ENCODE measurements at regions not wholly inside any gene's neighbourhood (a gene's known extent, or its start where the extent isn't known, plus 50 kb on each side); places are given as distances from the start of the nearest gene placed in this dataset.
"Not testable (repeated sequence)": the region's sequence is repeated elsewhere in the genome, so short reads cannot be mapped to it uniquely, and the experiment has no call there.

GRCh38 chr3:69628951-69629350, 110.3 kb upstream of the MITF start:
- no peaks in the 10 kb centered on the region for H3K27me3 Mint-ChIP-seq (ENCODE audit: low read depth)
- H3K27ac Mint-ChIP-seq, result no peak overlapping the region
- DNase-seq (ENCODE audit: low spot score), result no peak
- no peaks in the 10 kb centered on the region for H3K4me1 Mint-ChIP-seq (ENCODE audit: low read depth)
- no peaks in the 10 kb centered on the region for H3K36me3 Mint-ChIP-seq (ENCODE audit: low read depth)
- peaks cover 7% of the 10 kb centered on the region for H3K9me3 Mint-ChIP-seq
- intact Hi-C loops (cut with micrococcal nuclease), result no loop called here
- H3K4me3 Mint-ChIP-seq (ENCODE audit: low read depth), result no peak overlapping the region

GRCh38 chr3:69613286-69613685, 126.0 kb upstream of the MITF start:
- DNase-seq (ENCODE audit: low spot score), result no peak
- Mint-ChIP-seq H3K9me3 (no peaks in the 10 kb centered on the region), H3K27ac (no peak overlapping the region), H3K36me3 (ENCODE audit: low read depth) (no peaks in the 10 kb centered on the region), H3K4me3 (ENCODE audit: low read depth) (no peak overlapping the region), H3K4me1 (ENCODE audit: low read depth) (no peaks in the 10 kb centered on the region), H3K27me3 (ENCODE audit: low read depth) (no peaks in the 10 kb centered on the region)
- intact Hi-C loops (cut with micrococcal nuclease), result no loop called here

GRCh38 chr3:69612791-69613190, 126.5 kb upstream of the MITF start:
- Mint-ChIP-seq H3K4me3 (ENCODE audit: low read depth) (no peak overlapping the region), H3K27ac (no peak overlapping the region), H3K27me3 (ENCODE audit: low read depth) (no peaks in the 10 kb centered on the region), H3K4me1 (ENCODE audit: low read depth) (no peaks in the 10 kb centered on the region), H3K9me3 (no peaks in the 10 kb centered on the region), H3K36me3 (ENCODE audit: low read depth) (no peaks in the 10 kb centered on the region)
- intact Hi-C loops (cut with micrococcal nuclease), result no loop called here
- no peak for DNase-seq (ENCODE audit: low spot score)

- DNase-seq (ENCODE audit: low spot score); H3K4me1 Mint-ChIP-seq (ENCODE audit: low read depth); intact Hi-C loops (cut with micrococcal nuclease); H3K27me3 Mint-ChIP-seq (ENCODE audit: low read depth); H3K9me3 Mint-ChIP-seq; H3K36me3 Mint-ChIP-seq (ENCODE audit: low read depth); H3K27ac Mint-ChIP-seq; H3K4me3 Mint-ChIP-seq (ENCODE audit: low read depth): not testable (repeated sequence)
Observed at GRCh38 chr3:69609566-69609965, 129.7 kb upstream of the MITF start.

GRCh38 chr3:69607466-69608305, 131.6 kb upstream of the MITF start:
- Mint-ChIP-seq H3K9me3 (no peaks in the 10 kb centered on the region), H3K36me3 (ENCODE audit: low read depth) (no peaks in the 10 kb centered on the region), H3K4me3 (ENCODE audit: low read depth) (no peak overlapping the region), H3K27ac (no peak overlapping the region), H3K27me3 (ENCODE audit: low read depth) (no peaks in the 10 kb centered on the region), H3K4me1 (ENCODE audit: low read depth) (no peaks in the 10 kb centered on the region)
- no peak for DNase-seq (ENCODE audit: low spot score)
- intact Hi-C loops (cut with micrococcal nuclease), result no loop called here

- H3K27me3 Mint-ChIP-seq (ENCODE audit: low read depth), result no peaks in the 10 kb centered on the region
- no peak overlapping the region for H3K4me3 Mint-ChIP-seq (ENCODE audit: low read depth)
- H3K9me3 Mint-ChIP-seq, result no peaks in the 10 kb centered on the region
- H3K27ac Mint-ChIP-seq, result no peak overlapping the region
- intact Hi-C loops (cut with micrococcal nuclease), result no loop called here
- no peaks in the 10 kb centered on the region for H3K36me3 Mint-ChIP-seq (ENCODE audit: low read depth)
- DNase-seq (ENCODE audit: low spot score), result no peak
- H3K4me1 Mint-ChIP-seq (ENCODE audit: low read depth), result no peaks in the 10 kb centered on the region
Observed at GRCh38 chr3:69605867-69606266, 133.4 kb upstream of the MITF start.

- no peak for DNase-seq (ENCODE audit: low spot score)
- H3K36me3 Mint-ChIP-seq (ENCODE audit: low read depth), result no peaks in the 10 kb centered on the region
- no peak overlapping the region for H3K4me3 Mint-ChIP-seq (ENCODE audit: low read depth)
- intact Hi-C loops (cut with micrococcal nuclease), result no loop called here
- H3K9me3 Mint-ChIP-seq, result no peaks in the 10 kb centered on the region
- no peak overlapping the region for H3K27ac Mint-ChIP-seq
- no peaks in the 10 kb centered on the region for H3K4me1 Mint-ChIP-seq (ENCODE audit: low read depth)
- no peaks in the 10 kb centered on the region for H3K27me3 Mint-ChIP-seq (ENCODE audit: low read depth)
Observed at GRCh38 chr3:69604735-69605450, 134.4 kb upstream of the MITF start.

- Mint-ChIP-seq H3K27ac (no peak overlapping the region), H3K9me3 (no peaks in the 10 kb centered on the region), H3K4me1 (ENCODE audit: low read depth) (no peaks in the 10 kb centered on the region), H3K4me3 (ENCODE audit: low read depth) (no peak overlapping the region), H3K27me3 (ENCODE audit: low read depth) (no peaks in the 10 kb centered on the region), H3K36me3 (ENCODE audit: low read depth) (no peaks in the 10 kb centered on the region)
- intact Hi-C loops (cut with micrococcal nuclease), result no loop called here
- DNase-seq (ENCODE audit: low spot score), result no peak
Observed at GRCh38 chr3:69602112-69602511, 137.2 kb upstream of the MITF start.

- DNase-seq (ENCODE audit: low spot score), result no peak
- Mint-ChIP-seq H3K4me1 (ENCODE audit: low read depth) (no peaks in the 10 kb centered on the region), H3K4me3 (ENCODE audit: low read depth) (no peak overlapping the region), H3K27ac (no peak overlapping the region), H3K27me3 (ENCODE audit: low read depth) (no peaks in the 10 kb centered on the region), H3K36me3 (ENCODE audit: low read depth) (no peaks in the 10 kb centered on the region), H3K9me3 (no peaks in the 10 kb centered on the region)
- intact Hi-C loops (cut with micrococcal nuclease), result no loop called here
Observed at GRCh38 chr3:69594286-69594685, 145.0 kb upstream of the MITF start.

- no peak for DNase-seq (ENCODE audit: low spot score)
- Mint-ChIP-seq H3K9me3 (peaks cover 12% of the 10 kb centered on the region), H3K4me3 (ENCODE audit: low read depth) (no peak overlapping the region), H3K27me3 (ENCODE audit: low read depth) (no peaks in the 10 kb centered on the region), H3K27ac (no peak overlapping the region), H3K4me1 (ENCODE audit: low read depth) (no peaks in the 10 kb centered on the region), H3K36me3 (ENCODE audit: low read depth) (no peaks in the 10 kb centered on the region)
- intact Hi-C loops (cut with micrococcal nuclease), result no loop called here
Observed at GRCh38 chr3:69591164-69591736, 148.0 kb upstream of the MITF start.

GRCh38 chr3:69590111-69590510, 149.2 kb upstream of the MITF start:
- intact Hi-C loops (cut with micrococcal nuclease), result no loop called here
- Mint-ChIP-seq H3K9me3 (peaks cover 19% of the 10 kb centered on the region), H3K27ac (no peak overlapping the region), H3K27me3 (ENCODE audit: low read depth) (no peaks in the 10 kb centered on the region), H3K4me3 (ENCODE audit: low read depth) (no peak overlapping the region), H3K36me3 (ENCODE audit: low read depth) (no peaks in the 10 kb centered on the region), H3K4me1 (ENCODE audit: low read depth) (no peaks in the 10 kb centered on the region)
- no peak for DNase-seq (ENCODE audit: low spot score)

- Mint-ChIP-seq H3K36me3 (ENCODE audit: low read depth) (no peaks in the 10 kb centered on the region), H3K4me3 (ENCODE audit: low read depth) (no peak overlapping the region), H3K4me1 (ENCODE audit: low read depth) (no peaks in the 10 kb centered on the region), H3K27me3 (ENCODE audit: low read depth) (no peaks in the 10 kb centered on the region), H3K9me3 (peaks cover 19% of the 10 kb centered on the region), H3K27ac (no peak overlapping the region)
- intact Hi-C loops (cut with micrococcal nuclease), result no loop called here
- no peak for DNase-seq (ENCODE audit: low spot score)
Observed at GRCh38 chr3:69588170-69588569, 151.1 kb upstream of the MITF start.

- no peaks in the 10 kb centered on the region for H3K27me3 Mint-ChIP-seq (ENCODE audit: low read depth)
- intact Hi-C loops (cut with micrococcal nuclease), result no loop called here
- no peaks in the 10 kb centered on the region for H3K36me3 Mint-ChIP-seq (ENCODE audit: low read depth)
Observed at GRCh38 chr3:69585472-69585871, 153.8 kb upstream of the MITF start.

More at GRCh38 chr3:69585472-69585871, 153.8 kb upstream of the MITF start:
- H3K27ac Mint-ChIP-seq, result no peak overlapping the region
- no peak for DNase-seq (ENCODE audit: low spot score)
- no peaks in the 10 kb centered on the region for H3K4me1 Mint-ChIP-seq (ENCODE audit: low read depth)
- H3K9me3 Mint-ChIP-seq, result peaks cover 19% of the 10 kb centered on the region
- H3K4me3 Mint-ChIP-seq (ENCODE audit: low read depth), result no peak overlapping the region
